H1 (cell line): ENCODE measurements at regions not wholly inside any gene's neighbourhood (a gene's known extent, or its start where the extent isn't known, plus 50 kb on each side); places are given as distances from the start of the nearest gene placed in this dataset.

Source experiments
- CTCF ChIA-PET: fragments of 300-600 bp; sonication (Branson Sonifier 250); formaldehyde crosslinking; loops from one replicate; lab custom pipeline; 2021; ENCODE audit not compliant: partially characterized antibody; lab: Charles Lee
- POLR2A ChIA-PET: fragments of 300-600 bp; sonication (Branson Sonifier 250); formaldehyde crosslinking; loops from one replicate; lab custom pipeline; 2021; ENCODE audit warnings: inconsistent platforms; ENCODE audit not compliant: partially characterized antibody; lab: Charles Lee
- DNase-seq, 2 experiments: peaks; one replicate each; pipeline versions ENCODE4 v3.0.0 to v3.0.0-alpha.2; 2010 to 2022; ENCODE audit warnings: low spot score in 2 of 2, low read depth in 1 of 2, mixed read lengths in 1 of 2
- FAIRE-seq: peaks from 2 replicates; lab custom pipeline; 2011; peaks lifted over from hg19 to GRCh38; lab: Jason Lieb, UNC
- H2AFZ ChIP-seq: 2 replicates; pipeline ENCODE4 v1.8.1; 2012; ENCODE audit warnings: low read length, inconsistent platforms
- H2AK5ac ChIP-seq: 2 replicates; pipeline ENCODE4 v1.6.1; 2013; ENCODE audit warnings: low read depth, low read length
- H2BK120ac ChIP-seq: replicated peaks from 2 replicates; pipeline ENCODE3; 2013; ENCODE audit warnings: low read depth, low read length, inconsistent platforms
- H2BK12ac ChIP-seq: 2 replicates; pipeline ENCODE4 v1.6.1; 2013; ENCODE audit warnings: low read depth, low read length
- H2BK15ac ChIP-seq: 2 replicates; pipeline ENCODE4 v1.6.1; 2013; ENCODE audit warnings: low read length
- H2BK20ac ChIP-seq: 2 replicates; pipeline ENCODE4 v1.6.1; 2013; ENCODE audit warnings: low read length
- H2BK5ac ChIP-seq: 2 replicates; pipeline ENCODE4 v1.6.1; 2013; ENCODE audit warnings: low read depth, low read length
- H3K14ac ChIP-seq: 2 replicates; pipeline ENCODE4 v1.6.1; 2013; ENCODE audit warnings: inconsistent platforms; ENCODE audit not compliant: insufficient read length
- H3K18ac ChIP-seq: 2 replicates; pipeline ENCODE4 v1.6.1; 2013; ENCODE audit warnings: low read length; ENCODE audit errors: extremely low read depth
- H3K23ac ChIP-seq: 2 replicates; pipeline ENCODE4 v1.6.1; 2013; ENCODE audit warnings: inconsistent platforms; ENCODE audit not compliant: insufficient read length
- H3K23me2 ChIP-seq: 2 replicates; pipeline ENCODE4 v1.6.1; 2013; ENCODE audit warnings: low read depth, low read length
- H3K27ac ChIP-seq: 2 replicates; pipeline ENCODE4 v1.6.1; 2011; ENCODE audit warnings: low read depth, low read length, inconsistent platforms
- H3K27me3 ChIP-seq, 4 experiments: replicated peaks in 1 of 4; 1 replicate in 1 of 4; 2 replicates in 3 of 4; pipeline versions ENCODE4 v1.6.1 to v1.8.1; 2011 to 2013; ENCODE audit warnings: low read length in 3 of 4, mild to moderate bottlenecking in 3 of 4, inconsistent platforms in 2 of 4, mixed read lengths in 2 of 4, moderate library complexity in 1 of 4; ENCODE audit not compliant: control insufficient read depth in 3 of 4, insufficient read depth in 3 of 4; ENCODE audit errors: extremely low read depth in 1 of 4
- H3K36me3 ChIP-seq, 4 experiments: 2 replicates each; pipeline versions ENCODE4 v1.6.1 to v1.8.1; 2011 to 2013; ENCODE audit warnings: mild to moderate bottlenecking in 4 of 4, low read length in 3 of 4, moderate library complexity in 2 of 4, control low read depth in 1 of 4, inconsistent platforms in 1 of 4; ENCODE audit not compliant: insufficient read depth in 4 of 4, control insufficient read depth in 2 of 4
- H3K4ac ChIP-seq: replicated peaks from 2 replicates; pipeline ENCODE3; 2013; ENCODE audit warnings: low read length, low read depth, mixed read lengths, inconsistent platforms; ENCODE audit not compliant: insufficient read length
- H3K4me1 ChIP-seq, 4 experiments: replicated peaks in 1 of 4; 1 replicate in 1 of 4; 2 replicates in 3 of 4; pipeline versions ENCODE4 v1.6.1 to v1.8.1; 2011 to 2013; ENCODE audit warnings: low read length in 3 of 4, inconsistent platforms in 2 of 4, mixed read lengths in 1 of 4; ENCODE audit not compliant: insufficient read depth in 4 of 4, control insufficient read depth in 3 of 4
- H3K4me2 ChIP-seq, 2 experiments: 2 replicates each; pipeline versions ENCODE4 v1.6.1 to v1.8.1; 2011 to 2013; ENCODE audit warnings: low read depth in 2 of 2, low read length in 2 of 2, control low read depth in 1 of 2, inconsistent platforms in 1 of 2, mild to moderate bottlenecking in 1 of 2; ENCODE audit not compliant: insufficient read depth in 1 of 2
- H3K4me3 ChIP-seq, 4 experiments: fragments of 200-600, 300-600 bp in 1 of 4; sonication (generic), shearing (Covaris generic), sonication (Bioruptor Twin) in 1 of 4; 2 replicates each; pipeline versions ENCODE4 v1.5.1 to v1.8.1; 2011 to 2016; ENCODE audit warnings: low read length in 4 of 4, low read depth in 3 of 4, control low read depth in 2 of 4, inconsistent platforms in 2 of 4, mild to moderate bottlenecking in 2 of 4, mixed read lengths in 1 of 4, moderate library complexity in 1 of 4; ENCODE audit not compliant: insufficient read depth in 2 of 4; ENCODE audit errors: extremely low read depth in 1 of 4
- H3K56ac ChIP-seq: replicated peaks from 2 replicates; pipeline ENCODE3; 2013; ENCODE audit warnings: low read depth, mild to moderate bottlenecking, mixed read lengths, low read length, inconsistent platforms; ENCODE audit not compliant: insufficient read length
- H3K79me1 ChIP-seq: 2 replicates; pipeline ENCODE4 v1.6.1; 2013; ENCODE audit warnings: low read depth, low read length, control low read depth
- H3K79me2 ChIP-seq, 2 experiments: 2 replicates each; pipeline versions ENCODE4 v1.6.1 to v1.8.1; 2012 to 2013; ENCODE audit warnings: low read length in 2 of 2, mild to moderate bottlenecking in 2 of 2, inconsistent platforms in 1 of 2; ENCODE audit not compliant: insufficient read depth in 2 of 2, control insufficient read depth in 1 of 2
- H3K9ac ChIP-seq, 4 experiments: replicated peaks in 1 of 4; 1 replicate in 1 of 4; 2 replicates in 3 of 4; pipeline versions ENCODE4 v1.6.1 to v1.8.1; 2011 to 2013; ENCODE audit warnings: low read depth in 3 of 4, low read length in 3 of 4, control low read depth in 2 of 4, mild to moderate bottlenecking in 2 of 4, moderate library complexity in 2 of 4, inconsistent platforms in 1 of 4; ENCODE audit errors: extremely low read depth in 1 of 4
- H3K9me3 ChIP-seq, 2 experiments: 2 replicates each; pipeline versions ENCODE4 v1.6.1 to v1.8.1; 2012 to 2013; ENCODE audit warnings: mild to moderate bottlenecking in 2 of 2, moderate library complexity in 2 of 2, control low read depth in 1 of 2, inconsistent platforms in 1 of 2, low read depth in 1 of 2, low read length in 1 of 2, mixed read lengths in 1 of 2; ENCODE audit not compliant: insufficient read depth in 2 of 2
- H4K20me1 ChIP-seq, 2 experiments: replicated peaks in 1 of 2; 2 replicates each; pipeline versions ENCODE3 to v1.8.1; 2011 to 2013; ENCODE audit warnings: inconsistent platforms in 2 of 2, low read length in 2 of 2, mild to moderate bottlenecking in 1 of 2; ENCODE audit not compliant: insufficient read depth in 2 of 2, control insufficient read depth in 1 of 2
- H4K5ac ChIP-seq: 2 replicates; pipeline ENCODE4 v1.6.1; 2013; ENCODE audit warnings: low read length, low read depth, mixed read lengths, inconsistent platforms; ENCODE audit not compliant: insufficient read length
- H4K8ac ChIP-seq: 2 replicates; pipeline ENCODE4 v1.8.0; 2013; ENCODE audit warnings: mild to moderate bottlenecking, moderate library complexity, low read length, inconsistent platforms; ENCODE audit not compliant: insufficient read depth; ENCODE audit errors: extremely low read depth
- H4K91ac ChIP-seq: replicated peaks from 2 replicates; pipeline ENCODE3; 2013; ENCODE audit warnings: low read length, mixed read lengths, inconsistent platforms; ENCODE audit not compliant: insufficient read length
- BRCA1 ChIP-seq: IDR thresholded peaks from 2 replicates; pipeline ENCODE4 v1.6.1; 2012; ENCODE audit warnings: low read depth, low read length, improper control_type of control experiment
- CHD2 ChIP-seq: IDR thresholded peaks from 2 replicates; pipeline ENCODE4 v1.6.1; 2012; ENCODE audit warnings: low read length, improper control_type of control experiment
- FOSL1 ChIP-seq: IDR thresholded peaks from 2 replicates; pipeline ENCODE4 v1.6.1; 2011; ENCODE audit warnings: mild to moderate bottlenecking, low read depth, low read length, moderate library complexity; ENCODE audit not compliant: insufficient read depth
- GABPA ChIP-seq: IDR thresholded peaks from 2 replicates; pipeline ENCODE4 v1.6.1; 2011; ENCODE audit warnings: mild to moderate bottlenecking, low read length, moderate library complexity, borderline replicate concordance; ENCODE audit not compliant: insufficient read depth
- HDAC2 ChIP-seq, 2 experiments: fragments of 300-600 bp in 1 of 2; sonication (generic) in 1 of 2; IDR thresholded peaks; 2 replicates each; pipeline ENCODE4 v1.6.1; 2011 to 2012; ENCODE audit warnings: low read depth in 2 of 2, low read length in 2 of 2, mild to moderate bottlenecking in 2 of 2, moderate library complexity in 2 of 2, borderline replicate concordance in 1 of 2, inconsistent platforms in 1 of 2
- KDM1A ChIP-seq: fragments of 200-600, 300-600 bp; sonication (generic); IDR thresholded peaks from 2 replicates; pipeline ENCODE4 v1.7.1; 2016; ENCODE audit warnings: mild to moderate bottlenecking, low read length, borderline replicate concordance
- RNF2 ChIP-seq: fragments of 200-900, 300-1000 bp; sonication (generic); IDR thresholded peaks from 2 replicates; pipeline ENCODE4 v1.7.1; 2016; ENCODE audit warnings: borderline replicate concordance, low read depth, mild to moderate bottlenecking, antibody characterized with exemption, low read length; ENCODE audit not compliant: poor library complexity, severe bottlenecking; ENCODE audit errors: missing control alignments
- TCF12 ChIP-seq: IDR thresholded peaks from 2 replicates; pipeline ENCODE4 v1.6.1; 2011; ENCODE audit warnings: low read depth, mild to moderate bottlenecking, low read length
- WGBS, 2 experiments: shearing (Covaris generic) in 1 of 2; methylation state at CpG; one replicate each; pipeline versions ENCODE4 v1.1.6 to v1.1.7; 2013 to 2015; ENCODE audit warnings: low lambda C conversion rate in 2 of 2, mixed read lengths in 2 of 2, inconsistent platforms in 1 of 2, low coverage in 1 of 2, missing lambda C conversion rate in 1 of 2; ENCODE audit not compliant: insufficient replicate concordance in 2 of 2, insufficient coverage in 1 of 2, insufficient read length in 1 of 2; ENCODE audit errors: extremely low coverage in 1 of 2, missing lambda C conversion rate in 1 of 2; 5-methylcytosine and 5-hydroxymethylcytosine counted together

- ChIA-PET POLR2A (no interaction called here), CTCF (no interaction called here)
- no peak overlapping the region for H2BK5ac ChIP-seq
- H4K5ac ChIP-seq, result no peak overlapping the region
- no peak overlapping the region for H3K56ac ChIP-seq
- no peaks in the 10 kb centered on the region for H3K9me3 ChIP-seq
- H2AK5ac ChIP-seq, result no peak overlapping the region
- WGBS, 2 experiments, result 89% methylated on average over 1 of the region's 1 CpG; no CpG with 5 or more reads in 1 of the 2 experiments
- DNase-seq (no peak), FAIRE-seq (no peak)
- no peak overlapping the region for H3K4me2 ChIP-seq
- no peaks in the 10 kb centered on the region for H3K23me2 ChIP-seq
- H2BK20ac ChIP-seq, result no peak overlapping the region
- H3K27me3 ChIP-seq, result no peaks in the 10 kb centered on the region
- no peak overlapping the region for H4K8ac ChIP-seq
- no peak overlapping the region for H3K9ac ChIP-seq
- no peak overlapping the region for H3K27ac ChIP-seq
- no peak overlapping the region for H3K18ac ChIP-seq
- H2BK120ac ChIP-seq, result no peak overlapping the region
- H3K23ac ChIP-seq, result no peak overlapping the region
- H3K36me3 ChIP-seq, result no peaks in the 10 kb centered on the region
- no peak overlapping the region for H3K14ac ChIP-seq
- H2BK12ac ChIP-seq, result no peak overlapping the region
- H4K91ac ChIP-seq, result no peak overlapping the region
- no peak overlapping the region for H3K4me3 ChIP-seq
- H4K20me1 ChIP-seq, result no peaks in the 10 kb centered on the region
- H3K79me2 ChIP-seq, result no peaks in the 10 kb centered on the region
- no peaks in the 10 kb centered on the region for H3K4me1 ChIP-seq
- no peaks in the 10 kb centered on the region for H3K79me1 ChIP-seq
- no peak overlapping the region for H2BK15ac ChIP-seq
- H3K4ac ChIP-seq, result no peak overlapping the region
- no peak overlapping the region for H2AFZ ChIP-seq
- TF ChIP-seq TCF12, result no peak
- TF ChIP-seq BRCA1, result no peak
- TF ChIP-seq CHD2, result no peak
- TF ChIP-seq GABPA, result no peak
- TF ChIP-seq RNF2, result no peak
- TF ChIP-seq KDM1A, result no peak
- TF ChIP-seq FOSL1, result no peak
- no peak for TF ChIP-seq HDAC2 (IDR thresholded peaks at IDR 0.05; ENCODE audit: borderline replicate concordance in 1 of 2, low read depth in 2 of 2, low read length in 2 of 2)
Observed at GRCh38 chr14:42848652-42849051, 1242.0 kb downstream of the LRFN5 start.
